ENCODE measurements at regions not wholly inside any gene's neighbourhood (a gene's known extent, or its start where the extent isn't known, plus 50 kb on each side); places are given as distances from the start of the nearest gene placed in this dataset.

DNA sequence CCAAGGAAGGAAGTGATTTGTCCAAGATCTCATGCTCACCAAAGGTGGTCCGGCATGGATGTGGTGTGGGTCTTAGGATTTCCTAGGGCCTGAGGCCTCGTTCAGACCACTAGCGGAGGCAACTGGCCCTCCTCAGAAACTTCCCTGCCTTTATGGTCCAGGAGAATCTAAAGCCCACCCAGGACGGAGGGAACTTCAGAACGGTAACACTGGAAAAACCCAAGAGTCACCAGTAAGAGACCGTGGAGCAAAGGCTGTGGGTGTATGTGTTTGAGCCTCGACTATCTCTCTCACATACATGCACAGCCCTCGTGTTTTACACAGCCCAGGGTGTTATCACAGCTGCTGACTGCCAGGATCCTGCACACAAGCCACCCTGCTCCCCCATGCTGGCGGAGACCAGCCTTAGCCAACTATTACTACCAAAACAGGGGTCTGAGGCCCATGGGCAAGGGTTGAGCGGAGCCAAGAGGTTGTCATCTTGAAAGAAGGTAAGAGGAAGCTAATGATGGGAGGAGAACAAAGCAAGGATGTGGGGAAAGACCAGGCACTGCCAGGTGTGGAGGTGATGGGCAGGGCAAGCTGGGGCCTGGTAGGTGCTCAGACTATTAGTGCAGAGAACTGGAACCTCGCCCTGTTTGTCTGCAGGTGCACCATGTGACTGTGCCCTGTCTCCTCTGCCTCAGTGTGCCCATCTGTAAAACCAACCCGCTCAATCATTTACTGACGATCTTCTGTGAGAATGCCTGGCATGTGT lies 170.2 kb upstream of the ZMIZ1 start:
- TF ChIP-seq, protein P1, sequence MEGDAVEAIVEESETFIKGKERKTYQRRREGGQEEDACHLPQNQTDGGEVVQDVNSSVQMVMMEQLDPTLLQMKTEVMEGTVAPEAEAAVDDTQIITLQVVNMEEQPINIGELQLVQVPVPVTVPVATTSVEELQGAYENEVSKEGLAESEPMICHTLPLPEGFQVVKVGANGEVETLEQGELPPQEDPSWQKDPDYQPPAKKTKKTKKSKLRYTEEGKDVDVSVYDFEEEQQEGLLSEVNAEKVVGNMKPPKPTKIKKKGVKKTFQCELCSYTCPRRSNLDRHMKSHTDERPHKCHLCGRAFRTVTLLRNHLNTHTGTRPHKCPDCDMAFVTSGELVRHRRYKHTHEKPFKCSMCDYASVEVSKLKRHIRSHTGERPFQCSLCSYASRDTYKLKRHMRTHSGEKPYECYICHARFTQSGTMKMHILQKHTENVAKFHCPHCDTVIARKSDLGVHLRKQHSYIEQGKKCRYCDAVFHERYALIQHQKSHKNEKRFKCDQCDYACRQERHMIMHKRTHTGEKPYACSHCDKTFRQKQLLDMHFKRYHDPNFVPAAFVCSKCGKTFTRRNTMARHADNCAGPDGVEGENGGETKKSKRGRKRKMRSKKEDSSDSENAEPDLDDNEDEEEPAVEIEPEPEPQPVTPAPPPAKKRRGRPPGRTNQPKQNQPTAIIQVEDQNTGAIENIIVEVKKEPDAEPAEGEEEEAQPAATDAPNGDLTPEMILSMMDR (IDR thresholded peaks at IDR 0.05) = no peak
- TF ChIP-seq EP300 (IDR thresholded peaks at IDR 0.05) = no peak
- TF ChIP-seq POLR2A (IDR thresholded peaks at IDR 0.05) = no peak
